Stromal cell of bone marrow (primary cell): ENCODE measurements at regions not wholly inside any gene's neighbourhood (a gene's known extent, or its start where the extent isn't known, plus 50 kb on each side); places are given as distances from the start of the nearest gene placed in this dataset.

Experiments
- DNase-seq: peaks from one replicate; pipeline ENCODE4 v3.0.0-alpha.2; 2012; ENCODE audit warnings: low read depth

DNA sequence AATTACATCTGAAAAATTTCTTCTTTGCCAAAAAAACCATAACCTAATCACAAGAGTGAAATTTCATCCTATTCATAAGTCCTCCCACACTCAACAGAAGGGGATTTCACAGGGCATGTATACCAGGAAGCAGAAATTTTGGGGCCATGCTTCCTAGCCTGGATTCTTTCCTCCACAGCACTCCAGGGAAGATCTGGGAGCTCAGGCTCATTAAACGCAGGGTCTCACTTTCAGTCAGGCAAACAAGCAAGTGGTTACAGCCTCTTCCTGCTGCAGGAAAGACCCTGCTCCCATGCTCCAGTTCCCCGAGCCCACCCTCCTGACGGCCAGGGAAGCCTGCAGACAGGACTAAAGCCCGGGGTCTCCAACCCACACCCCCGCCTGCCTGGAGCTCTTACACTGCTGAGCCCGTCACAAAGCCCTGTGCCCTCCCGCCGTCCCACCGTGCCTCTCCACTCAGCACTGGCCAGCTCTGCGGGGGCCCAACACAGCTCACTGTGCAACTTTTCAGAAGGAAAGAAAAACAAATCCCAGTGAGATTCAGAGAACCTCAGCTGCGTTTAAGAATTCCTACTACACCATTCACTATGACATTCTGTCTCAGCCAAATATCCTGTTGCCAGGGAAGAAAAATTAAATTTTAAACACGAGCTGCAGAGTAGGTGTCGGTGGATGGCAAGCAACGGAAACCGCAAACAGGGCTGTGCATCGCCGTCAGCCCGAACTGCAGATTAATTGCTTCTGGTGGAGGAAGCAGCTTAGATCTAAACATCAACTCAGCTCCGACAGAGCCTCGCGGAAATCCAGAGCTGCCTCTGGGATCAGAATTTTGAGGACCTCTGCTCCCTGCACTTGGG, 106.7 kb upstream of the SFSWAP start:
- DNase-seq: no peak

- DNase-seq: no peak
Measured at GRCh38 chr12:131604859-131605258, 106.0 kb upstream of the SFSWAP start.

GRCh38 chr12:131605304-131605829, 105.5 kb upstream of the SFSWAP start:
- DNase-seq: no peak

GRCh38 chr12:131606218-131606901, 104.5 kb upstream of the SFSWAP start:
- no peak for DNase-seq

- DNase-seq: no peak
Measured at GRCh38 chr12:131607658-131608447, 103.0 kb upstream of the SFSWAP start.

- DNase-seq: peak; percentile 20
Measured at GRCh38 chr12:131608740-131609690, 101.9 kb upstream of the SFSWAP start.

- DNase-seq: no peak
Measured at GRCh38 chr12:131609762-131610161, 101.1 kb upstream of the SFSWAP start.

- no peak for DNase-seq
Measured at GRCh38 chr12:131610181-131610580, 100.7 kb upstream of the SFSWAP start.

- no peak for DNase-seq
Measured at GRCh38 chr12:131610891-131611290, 100.0 kb upstream of the SFSWAP start.

DNA sequence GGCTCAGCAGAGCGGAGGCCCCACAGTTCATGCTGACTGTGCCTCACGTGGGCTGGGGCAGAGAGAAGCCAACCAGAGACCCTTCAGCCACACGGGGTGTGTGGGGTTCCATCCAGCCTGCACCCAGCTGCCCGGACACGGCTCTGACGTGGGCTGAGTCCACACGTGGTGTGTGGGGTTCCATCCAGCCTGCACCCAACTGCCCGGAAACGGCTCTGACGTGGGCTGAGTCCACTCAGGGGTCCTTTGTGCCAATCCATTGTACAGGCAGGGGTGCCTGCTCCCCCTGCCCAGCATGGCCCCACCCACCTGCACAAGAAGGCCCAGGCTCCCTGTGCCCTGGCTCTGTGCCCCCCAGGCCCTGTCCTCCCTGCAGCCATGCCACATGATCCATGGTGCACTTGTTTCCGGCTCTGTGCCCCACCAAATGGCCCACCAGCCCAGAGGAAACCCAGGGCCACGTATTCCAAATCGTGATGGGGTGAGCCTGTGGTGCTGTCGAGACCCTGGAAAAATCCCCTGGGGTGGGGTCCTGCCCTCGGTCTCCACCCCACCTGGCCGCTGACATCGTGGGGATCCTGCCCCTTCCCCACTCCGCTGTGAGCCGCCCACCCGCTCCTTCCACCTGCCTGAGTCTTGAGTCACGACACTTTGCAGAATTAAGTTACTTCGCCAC, 99.3 kb upstream of the SFSWAP start:
- DNase-seq: no peak

- no peak for DNase-seq
Measured at GRCh38 chr12:131612092-131612755, 98.7 kb upstream of the SFSWAP start.

- DNase-seq: no peak
Measured at GRCh38 chr12:131613186-131613585, 97.7 kb upstream of the SFSWAP start.

DNA sequence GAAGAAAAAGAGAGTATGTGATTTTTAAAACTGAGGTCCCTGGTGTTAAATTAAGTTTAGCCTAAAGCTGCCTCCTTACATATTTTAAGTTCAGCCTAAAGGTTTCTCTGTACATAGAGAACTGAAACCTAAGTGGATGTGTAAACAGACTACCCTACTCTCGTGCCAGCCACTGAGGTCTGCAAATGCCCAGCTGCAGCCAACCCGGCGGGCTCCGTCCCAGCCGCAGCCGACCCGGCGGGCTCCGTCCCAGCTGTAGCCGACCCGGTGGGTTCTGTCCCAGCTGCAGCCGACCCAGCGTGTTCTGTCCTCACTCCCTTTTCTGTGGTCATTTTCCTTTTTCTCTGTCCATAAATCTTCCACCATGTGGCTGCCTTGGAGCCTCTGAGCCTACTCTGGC, 97.2 kb upstream of the SFSWAP start:
- DNase-seq: no peak

DNA sequence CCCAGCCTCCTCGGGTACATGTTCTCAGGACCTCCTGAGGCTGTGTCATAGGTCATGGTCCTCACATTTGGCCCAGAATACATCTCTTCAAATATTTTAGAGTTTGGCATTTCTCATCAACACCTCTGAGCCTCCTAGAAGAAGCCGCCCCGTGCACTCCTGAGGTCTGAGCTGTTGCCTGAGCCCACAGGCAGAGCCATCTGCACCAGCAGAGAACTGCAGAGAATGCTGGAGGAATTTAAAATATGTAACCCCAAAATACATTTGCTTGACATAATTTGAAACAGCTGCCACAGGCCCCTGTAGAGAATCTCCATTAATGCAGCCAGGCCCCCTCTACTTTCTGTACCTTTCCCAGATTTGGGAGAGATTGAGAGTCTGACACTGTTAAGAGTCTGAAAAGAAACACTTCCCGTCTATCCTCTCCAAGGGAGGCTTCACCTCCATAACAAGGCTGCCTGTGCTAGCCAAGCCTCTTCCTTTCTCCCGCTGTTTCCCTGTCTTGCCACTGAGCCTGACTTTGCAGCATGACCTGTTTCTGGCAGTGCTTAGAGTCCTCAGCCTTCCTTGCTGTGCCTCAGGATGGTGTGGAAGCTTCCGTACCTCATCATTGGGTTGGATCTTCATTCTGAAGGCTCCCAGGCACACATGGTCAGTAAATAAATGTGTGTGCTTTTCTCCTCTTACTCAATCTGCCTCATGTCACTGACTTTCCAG, 95.4 kb upstream of the SFSWAP start:
- DNase-seq: no peak

DNA sequence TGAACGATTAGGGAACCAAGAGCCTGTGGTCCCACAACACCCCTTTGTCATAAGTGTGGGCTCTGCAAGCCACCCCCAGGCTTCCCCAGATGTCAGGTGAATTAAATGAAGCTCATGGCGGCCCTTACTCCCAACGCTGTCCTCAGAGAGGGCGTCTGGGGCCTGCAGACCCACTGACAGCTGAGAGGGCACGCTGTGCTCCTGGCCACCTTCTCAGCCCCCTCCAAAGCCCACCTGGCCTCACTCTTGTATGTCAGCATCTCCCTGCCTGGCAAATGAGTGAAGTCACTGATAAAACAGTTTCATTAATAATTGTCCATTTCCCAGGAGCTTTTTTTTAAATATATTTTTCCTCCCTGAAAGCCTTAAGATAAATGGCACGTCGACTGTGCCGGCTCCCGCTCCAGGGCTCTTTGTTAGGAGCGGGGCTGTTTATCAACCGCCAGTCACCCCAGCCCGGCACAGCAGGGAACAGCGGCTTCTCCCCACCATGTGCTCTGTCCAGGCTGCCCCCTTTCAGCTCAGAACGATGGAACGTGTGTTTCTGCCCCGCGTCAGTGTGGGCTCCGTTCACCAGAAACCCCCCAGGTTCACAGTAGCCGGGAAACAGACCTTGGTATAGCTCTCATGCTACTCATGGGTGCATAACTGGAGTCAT, 94.7 kb upstream of the SFSWAP start:
- no peak for DNase-seq

DNA sequence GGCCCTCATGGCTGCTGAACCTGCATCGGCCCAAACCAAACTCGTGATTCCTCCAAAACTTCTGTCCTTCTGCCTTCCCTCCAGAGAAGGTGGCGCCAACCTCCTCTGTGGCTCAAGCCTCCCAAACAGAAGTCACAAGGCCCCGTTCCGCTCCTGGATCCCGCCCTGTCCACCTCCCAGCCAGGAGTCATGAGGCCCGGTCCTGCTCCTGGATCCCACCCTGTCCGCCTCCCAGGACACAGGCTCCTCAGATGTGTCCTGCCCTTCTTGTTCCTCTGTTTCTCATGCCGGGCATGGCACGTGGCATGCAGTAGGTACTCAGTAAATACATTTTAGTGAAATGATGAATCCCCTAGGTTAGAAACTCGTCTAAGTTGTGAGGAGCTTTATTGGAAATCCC, 94.2 kb upstream of the SFSWAP start:
- no peak for DNase-seq

GRCh38 chr12:131617179-131617578, 93.7 kb upstream of the SFSWAP start:
- no peak for DNase-seq

GRCh38 chr12:131617596-131618302, 93.1 kb upstream of the SFSWAP start:
- no peak for DNase-seq
